ENCODE measurements at regions not wholly inside any gene's neighbourhood (a gene's known extent, or its start where the extent isn't known, plus 50 kb on each side); places are given as distances from the start of the nearest gene placed in this dataset.

DNA sequence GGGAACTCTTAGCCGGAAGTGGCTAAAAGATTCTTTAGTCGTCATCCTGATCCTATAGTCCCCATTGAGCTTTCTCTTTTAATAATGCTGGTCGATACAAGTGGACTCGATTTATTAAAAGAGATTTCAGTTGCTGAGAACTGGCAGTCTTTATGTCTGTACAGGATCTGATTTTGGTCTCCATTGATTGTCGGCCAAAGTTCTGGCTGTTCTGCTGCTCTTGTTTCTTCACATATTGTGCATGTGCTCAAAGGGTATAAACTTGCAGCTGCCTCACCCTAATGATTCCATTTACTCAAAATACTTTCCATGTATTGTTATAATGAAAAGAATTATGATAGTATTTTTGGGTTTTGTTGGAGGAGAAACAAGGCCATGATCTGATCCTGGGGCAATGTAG lies 100.7 kb upstream of the CTTNBP2 start:
- in situ Hi-C loops (cut with MboI): no loop called here
- BruUV-seq (replicated peaks): no TSS peak
- no peak for DNase-seq (ENCODE audit: low read depth, low spot score)
- H4K20me1 ChIP-seq (ENCODE audit: control insufficient read depth, insufficient read depth): no peaks in the 10 kb centered on the region
- ChIA-PET SMC1A (ENCODE audit: uncharacterized antibody, unreplicated experiment) (no interaction called here), RAD21 (ENCODE audit: unreplicated experiment) (no interaction called here), CTCF (no interaction called here), POLR2A (no interaction called here)
- FAIRE-seq: no peak
- H3K9ac ChIP-seq (ENCODE audit: control insufficient read depth, insufficient read depth, low read length): no peak overlapping the region
- WGBS (ENCODE audit: insufficient coverage, insufficient replicate concordance, low lambda C conversion rate, missing lambda C conversion rate): 37% methylated on average over 5 of the region's 5 CpGs
- no peaks in the 10 kb centered on the region for H3K9me3 ChIP-seq (replicated peaks; ENCODE audit: control insufficient read depth, insufficient read depth, low read length)
- intact Hi-C loops (cut with micrococcal nuclease; ENCODE audit: unreplicated experiment): no loop called here
- H2AFZ ChIP-seq (ENCODE audit: control insufficient read depth, low read depth, low read length): no peak overlapping the region
- no peaks in the 10 kb centered on the region for H3K27me3 ChIP-seq (replicated peaks in 1 of 2; ENCODE audit: control insufficient read depth in 2 of 2, insufficient read depth in 2 of 2, low read length in 1 of 2)
- no peak for ATAC-seq
- no peak overlapping the region for H3K4me3 ChIP-seq
- H3K27ac ChIP-seq (ENCODE audit: control insufficient read depth, insufficient read depth): no peak overlapping the region
- H3K4me1 ChIP-seq (ENCODE audit: control insufficient read depth, insufficient read depth, low read length): no peaks in the 10 kb centered on the region
- no peaks in the 10 kb centered on the region for H3K36me3 ChIP-seq (ENCODE audit: control insufficient read depth in 2 of 2, insufficient read depth in 2 of 2, low read length in 1 of 2)
- H3K4me2 ChIP-seq (ENCODE audit: control insufficient read depth, insufficient read depth): no peak overlapping the region
- H3K79me2 ChIP-seq (ENCODE audit: control insufficient read depth, insufficient read depth, low read length): no peaks in the 10 kb centered on the region
- TF ChIP-seq RCOR1 (conservative IDR thresholded peaks at IDR 0.05; ENCODE audit: low read depth, low read length): no peak
- TF ChIP-seq NFYA (IDR thresholded peaks at IDR 0.05; ENCODE audit: borderline replicate concordance, low read depth, low read length): no peak
- TF ChIP-seq POLR2AphosphoS5 (IDR thresholded peaks at IDR 0.05; ENCODE audit: low read length): no peak
- TF ChIP-seq, protein P1, sequence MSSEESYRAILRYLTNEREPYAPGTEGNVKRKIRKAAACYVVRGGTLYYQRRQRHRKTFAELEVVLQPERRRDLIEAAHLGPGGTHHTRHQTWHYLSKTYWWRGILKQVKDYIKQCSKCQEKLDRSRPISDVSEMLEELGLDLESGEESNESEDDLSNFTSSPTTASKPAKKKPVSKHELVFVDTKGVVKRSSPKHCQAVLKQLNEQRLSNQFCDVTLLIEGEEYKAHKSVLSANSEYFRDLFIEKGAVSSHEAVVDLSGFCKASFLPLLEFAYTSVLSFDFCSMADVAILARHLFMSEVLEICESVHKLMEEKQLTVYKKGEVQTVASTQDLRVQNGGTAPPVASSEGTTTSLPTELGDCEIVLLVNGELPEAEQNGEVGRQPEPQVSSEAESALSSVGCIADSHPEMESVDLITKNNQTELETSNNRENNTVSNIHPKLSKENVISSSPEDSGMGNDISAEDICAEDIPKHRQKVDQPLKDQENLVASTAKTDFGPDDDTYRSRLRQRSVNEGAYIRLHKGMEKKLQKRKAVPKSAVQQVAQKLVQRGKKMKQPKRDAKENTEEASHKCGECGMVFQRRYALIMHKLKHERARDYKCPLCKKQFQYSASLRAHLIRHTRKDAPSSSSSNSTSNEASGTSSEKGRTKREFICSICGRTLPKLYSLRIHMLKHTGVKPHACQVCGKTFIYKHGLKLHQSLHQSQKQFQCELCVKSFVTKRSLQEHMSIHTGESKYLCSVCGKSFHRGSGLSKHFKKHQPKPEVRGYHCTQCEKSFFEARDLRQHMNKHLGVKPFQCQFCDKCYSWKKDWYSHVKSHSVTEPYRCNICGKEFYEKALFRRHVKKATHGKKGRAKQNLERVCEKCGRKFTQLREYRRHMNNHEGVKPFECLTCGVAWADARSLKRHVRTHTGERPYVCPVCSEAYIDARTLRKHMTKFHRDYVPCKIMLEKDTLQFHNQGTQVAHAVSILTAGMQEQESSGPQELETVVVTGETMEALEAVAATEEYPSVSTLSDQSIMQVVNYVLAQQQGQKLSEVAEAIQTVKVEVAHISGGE (CRISPR knock-in tag; IDR thresholded peaks at IDR 0.05): no peak
- no peak for TF ChIP-seq KLF5 (IDR thresholded peaks at IDR 0.05; ENCODE audit: partially characterized antibody)
- no peak for TF ChIP-seq CBX5 (IDR thresholded peaks at IDR 0.05; ENCODE audit: low read depth)
- TF ChIP-seq, protein P2, sequence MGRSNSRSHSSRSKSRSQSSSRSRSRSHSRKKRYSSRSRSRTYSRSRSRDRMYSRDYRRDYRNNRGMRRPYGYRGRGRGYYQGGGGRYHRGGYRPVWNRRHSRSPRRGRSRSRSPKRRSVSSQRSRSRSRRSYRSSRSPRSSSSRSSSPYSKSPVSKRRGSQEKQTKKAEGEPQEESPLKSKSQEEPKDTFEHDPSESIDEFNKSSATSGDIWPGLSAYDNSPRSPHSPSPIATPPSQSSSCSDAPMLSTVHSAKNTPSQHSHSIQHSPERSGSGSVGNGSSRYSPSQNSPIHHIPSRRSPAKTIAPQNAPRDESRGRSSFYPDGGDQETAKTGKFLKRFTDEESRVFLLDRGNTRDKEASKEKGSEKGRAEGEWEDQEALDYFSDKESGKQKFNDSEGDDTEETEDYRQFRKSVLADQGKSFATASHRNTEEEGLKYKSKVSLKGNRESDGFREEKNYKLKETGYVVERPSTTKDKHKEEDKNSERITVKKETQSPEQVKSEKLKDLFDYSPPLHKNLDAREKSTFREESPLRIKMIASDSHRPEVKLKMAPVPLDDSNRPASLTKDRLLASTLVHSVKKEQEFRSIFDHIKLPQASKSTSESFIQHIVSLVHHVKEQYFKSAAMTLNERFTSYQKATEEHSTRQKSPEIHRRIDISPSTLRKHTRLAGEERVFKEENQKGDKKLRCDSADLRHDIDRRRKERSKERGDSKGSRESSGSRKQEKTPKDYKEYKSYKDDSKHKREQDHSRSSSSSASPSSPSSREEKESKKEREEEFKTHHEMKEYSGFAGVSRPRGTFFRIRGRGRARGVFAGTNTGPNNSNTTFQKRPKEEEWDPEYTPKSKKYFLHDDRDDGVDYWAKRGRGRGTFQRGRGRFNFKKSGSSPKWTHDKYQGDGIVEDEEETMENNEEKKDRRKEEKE (IDR thresholded peaks at IDR 0.05): no peak
- TF ChIP-seq, protein P3, sequence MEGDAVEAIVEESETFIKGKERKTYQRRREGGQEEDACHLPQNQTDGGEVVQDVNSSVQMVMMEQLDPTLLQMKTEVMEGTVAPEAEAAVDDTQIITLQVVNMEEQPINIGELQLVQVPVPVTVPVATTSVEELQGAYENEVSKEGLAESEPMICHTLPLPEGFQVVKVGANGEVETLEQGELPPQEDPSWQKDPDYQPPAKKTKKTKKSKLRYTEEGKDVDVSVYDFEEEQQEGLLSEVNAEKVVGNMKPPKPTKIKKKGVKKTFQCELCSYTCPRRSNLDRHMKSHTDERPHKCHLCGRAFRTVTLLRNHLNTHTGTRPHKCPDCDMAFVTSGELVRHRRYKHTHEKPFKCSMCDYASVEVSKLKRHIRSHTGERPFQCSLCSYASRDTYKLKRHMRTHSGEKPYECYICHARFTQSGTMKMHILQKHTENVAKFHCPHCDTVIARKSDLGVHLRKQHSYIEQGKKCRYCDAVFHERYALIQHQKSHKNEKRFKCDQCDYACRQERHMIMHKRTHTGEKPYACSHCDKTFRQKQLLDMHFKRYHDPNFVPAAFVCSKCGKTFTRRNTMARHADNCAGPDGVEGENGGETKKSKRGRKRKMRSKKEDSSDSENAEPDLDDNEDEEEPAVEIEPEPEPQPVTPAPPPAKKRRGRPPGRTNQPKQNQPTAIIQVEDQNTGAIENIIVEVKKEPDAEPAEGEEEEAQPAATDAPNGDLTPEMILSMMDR (IDR thresholded peaks at IDR 0.05 in 2 of 3, conservative IDR thresholded peaks at IDR 0.05 in 1 of 3; ENCODE audit: control insufficient read depth in 2 of 3, extremely low read depth in 1 of 3, insufficient read depth in 1 of 3, low read depth in 3 of 3, low read length in 3 of 3): no peak
- TF ChIP-seq, protein P4, sequence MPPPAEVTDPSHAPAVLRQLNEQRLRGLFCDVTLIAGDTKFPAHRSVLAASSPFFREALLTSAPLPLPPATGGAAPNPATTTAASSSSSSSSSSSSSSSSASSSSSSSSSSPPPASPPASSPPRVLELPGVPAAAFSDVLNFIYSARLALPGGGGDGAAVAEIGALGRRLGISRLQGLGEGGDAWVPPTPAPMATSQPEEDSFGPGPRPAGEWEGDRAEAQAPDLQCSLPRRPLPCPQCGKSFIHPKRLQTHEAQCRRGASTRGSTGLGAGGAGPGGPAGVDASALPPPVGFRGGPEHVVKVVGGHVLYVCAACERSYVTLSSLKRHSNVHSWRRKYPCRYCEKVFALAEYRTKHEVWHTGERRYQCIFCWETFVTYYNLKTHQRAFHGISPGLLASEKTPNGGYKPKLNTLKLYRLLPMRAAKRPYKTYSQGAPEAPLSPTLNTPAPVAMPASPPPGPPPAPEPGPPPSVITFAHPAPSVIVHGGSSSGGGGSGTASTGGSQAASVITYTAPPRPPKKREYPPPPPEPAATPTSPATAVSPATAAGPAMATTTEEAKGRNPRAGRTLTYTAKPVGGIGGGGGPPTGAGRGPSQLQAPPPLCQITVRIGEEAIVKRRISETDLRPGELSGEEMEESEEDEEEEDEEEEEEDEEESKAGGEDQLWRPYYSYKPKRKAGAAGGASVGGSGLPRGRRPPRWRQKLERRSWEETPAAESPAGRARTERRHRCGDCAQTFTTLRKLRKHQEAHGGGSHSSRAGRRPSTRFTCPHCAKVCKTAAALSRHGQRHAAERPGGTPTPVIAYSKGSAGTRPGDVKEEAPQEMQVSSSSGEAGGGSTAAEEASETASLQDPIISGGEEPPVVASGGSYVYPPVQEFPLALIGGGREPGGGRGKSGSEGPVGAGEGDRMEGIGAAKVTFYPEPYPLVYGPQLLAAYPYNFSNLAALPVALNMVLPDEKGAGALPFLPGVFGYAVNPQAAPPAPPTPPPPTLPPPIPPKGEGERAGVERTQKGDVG (CRISPR knock-in tag; IDR thresholded peaks at IDR 0.05): no peak
- no peak for TF ChIP-seq ATF7 (IDR thresholded peaks at IDR 0.05; ENCODE audit: low read depth)
- no peak for TF ChIP-seq SREBF1 (IDR thresholded peaks at IDR 0.05; ENCODE audit: low read length)
- TF ChIP-seq, protein P5, sequence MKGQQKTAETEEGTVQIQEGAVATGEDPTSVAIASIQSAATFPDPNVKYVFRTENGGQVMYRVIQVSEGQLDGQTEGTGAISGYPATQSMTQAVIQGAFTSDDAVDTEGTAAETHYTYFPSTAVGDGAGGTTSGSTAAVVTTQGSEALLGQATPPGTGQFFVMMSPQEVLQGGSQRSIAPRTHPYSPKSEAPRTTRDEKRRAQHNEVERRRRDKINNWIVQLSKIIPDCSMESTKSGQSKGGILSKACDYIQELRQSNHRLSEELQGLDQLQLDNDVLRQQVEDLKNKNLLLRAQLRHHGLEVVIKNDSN (IDR thresholded peaks at IDR 0.05; ENCODE audit: borderline replicate concordance, extremely low read length, insufficient read depth, low read depth, low read length): no peak
